ENCODE measurements at regions not wholly inside any gene's neighbourhood (a gene's known extent, or its start where the extent isn't known, plus 50 kb on each side); places are given as distances from the start of the nearest gene placed in this dataset.
A peak's percentile ranks its signal among the peaks of the same experiment; 100 is the strongest.

DNA sequence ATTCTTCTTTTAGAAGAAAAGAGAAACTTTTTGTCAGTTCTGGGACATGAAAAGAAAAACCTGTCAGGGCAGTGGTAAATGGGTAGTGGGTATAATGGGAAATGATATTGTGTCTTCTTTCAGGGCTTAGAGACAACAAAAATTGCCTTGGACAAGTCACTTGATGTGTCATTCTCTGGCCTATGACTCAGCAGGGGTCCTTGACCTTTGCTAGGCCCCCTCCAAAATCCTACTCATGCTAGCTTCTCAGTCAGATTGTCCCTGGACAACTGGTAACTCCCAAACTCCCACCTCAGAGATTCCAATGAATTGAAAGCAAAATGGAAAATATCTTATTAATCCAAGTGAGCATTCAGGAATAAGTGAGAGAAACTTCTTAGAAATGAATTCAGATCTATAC is 258.8 kb upstream of the SPRY2 start (continued):
- TF ChIP-seq, protein P1, sequence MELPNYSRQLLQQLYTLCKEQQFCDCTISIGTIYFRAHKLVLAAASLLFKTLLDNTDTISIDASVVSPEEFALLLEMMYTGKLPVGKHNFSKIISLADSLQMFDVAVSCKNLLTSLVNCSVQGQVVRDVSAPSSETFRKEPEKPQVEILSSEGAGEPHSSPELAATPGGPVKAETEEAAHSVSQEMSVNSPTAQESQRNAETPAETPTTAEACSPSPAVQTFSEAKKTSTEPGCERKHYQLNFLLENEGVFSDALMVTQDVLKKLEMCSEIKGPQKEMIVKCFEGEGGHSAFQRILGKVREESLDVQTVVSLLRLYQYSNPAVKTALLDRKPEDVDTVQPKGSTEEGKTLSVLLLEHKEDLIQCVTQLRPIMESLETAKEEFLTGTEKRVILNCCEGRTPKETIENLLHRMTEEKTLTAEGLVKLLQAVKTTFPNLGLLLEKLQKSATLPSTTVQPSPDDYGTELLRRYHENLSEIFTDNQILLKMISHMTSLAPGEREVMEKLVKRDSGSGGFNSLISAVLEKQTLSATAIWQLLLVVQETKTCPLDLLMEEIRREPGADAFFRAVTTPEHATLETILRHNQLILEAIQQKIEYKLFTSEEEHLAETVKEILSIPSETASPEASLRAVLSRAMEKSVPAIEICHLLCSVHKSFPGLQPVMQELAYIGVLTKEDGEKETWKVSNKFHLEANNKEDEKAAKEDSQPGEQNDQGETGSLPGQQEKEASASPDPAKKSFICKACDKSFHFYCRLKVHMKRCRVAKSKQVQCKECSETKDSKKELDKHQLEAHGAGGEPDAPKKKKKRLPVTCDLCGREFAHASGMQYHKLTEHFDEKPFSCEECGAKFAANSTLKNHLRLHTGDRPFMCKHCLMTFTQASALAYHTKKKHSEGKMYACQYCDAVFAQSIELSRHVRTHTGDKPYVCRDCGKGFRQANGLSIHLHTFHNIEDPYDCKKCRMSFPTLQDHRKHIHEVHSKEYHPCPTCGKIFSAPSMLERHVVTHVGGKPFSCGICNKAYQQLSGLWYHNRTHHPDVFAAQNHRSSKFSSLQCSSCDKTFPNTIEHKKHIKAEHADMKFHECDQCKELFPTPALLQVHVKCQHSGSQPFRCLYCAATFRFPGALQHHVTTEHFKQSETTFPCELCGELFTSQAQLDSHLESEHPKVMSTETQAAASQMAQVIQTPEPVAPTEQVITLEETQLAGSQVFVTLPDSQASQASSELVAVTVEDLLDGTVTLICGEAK (IDR thresholded peaks at IDR 0.05; ENCODE audit: borderline replicate concordance), result no peak
- TF ChIP-seq PML (IDR thresholded peaks at IDR 0.05; ENCODE audit: low read length), result no peak
- no peak for TF ChIP-seq FOXM1 (IDR thresholded peaks at IDR 0.05; ENCODE audit: low read depth, low read length)
- TF ChIP-seq MEF2B (IDR thresholded peaks at IDR 0.05; ENCODE audit: partially characterized antibody, poor library complexity, severe bottlenecking), result no peak
- TF ChIP-seq TBL1XR1 (IDR thresholded peaks at IDR 0.05; ENCODE audit: low read depth, low read length), result no peak
- no peak for TF ChIP-seq SMAD1 (IDR thresholded peaks at IDR 0.05; ENCODE audit: low read depth, partially characterized antibody)

DNA sequence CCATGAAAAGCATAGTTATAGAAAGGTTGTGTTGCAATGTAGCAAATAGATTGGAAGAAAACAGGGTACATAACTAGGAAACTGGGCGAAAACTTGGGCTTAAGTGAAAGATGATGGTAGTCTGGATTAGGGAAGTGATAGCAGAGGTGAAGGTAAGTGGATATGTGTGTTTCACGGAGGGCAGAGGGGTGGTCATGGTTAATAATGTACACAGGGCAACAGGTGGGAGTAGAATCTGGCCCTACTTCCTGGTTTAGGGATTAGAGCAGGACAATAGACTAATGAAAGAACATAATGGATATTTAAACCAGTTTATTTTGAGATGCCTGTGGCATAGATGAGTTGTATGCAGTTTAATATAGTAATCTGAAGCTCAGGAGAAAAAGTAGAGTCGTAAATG is 257.3 kb upstream of the SPRY2 start:
- intact Hi-C loops (cut with micrococcal nuclease; ENCODE audit: unreplicated experiment) (no loop called here), in situ Hi-C loops (cut with MboI) (no loop called here)
- Histone ChIP-seq H3K36me3 (ENCODE audit: control insufficient read depth in 2 of 2, insufficient read depth in 2 of 2, low read length in 1 of 2) (no peaks in the 10 kb centered on the region), H3K4me2 (ENCODE audit: control insufficient read depth, insufficient read depth) (no peak overlapping the region), H3K27me3 (replicated peaks in 1 of 2; ENCODE audit: control insufficient read depth in 2 of 2, insufficient read depth in 2 of 2, low read length in 1 of 2) (no peaks in the 10 kb centered on the region), H3K79me2 (ENCODE audit: control insufficient read depth, insufficient read depth, low read length) (no peaks in the 10 kb centered on the region), H2AFZ (ENCODE audit: control insufficient read depth, low read depth, low read length) (no peak overlapping the region), H3K9ac (ENCODE audit: control insufficient read depth, insufficient read depth, low read length) (no peak overlapping the region), H3K9me3 (replicated peaks; ENCODE audit: control insufficient read depth, insufficient read depth, low read length) (no peaks in the 10 kb centered on the region), H3K4me1 (ENCODE audit: control insufficient read depth, insufficient read depth, low read length) (no peaks in the 10 kb centered on the region), H3K27ac (ENCODE audit: control insufficient read depth, insufficient read depth) (no peak overlapping the region), H4K20me1 (ENCODE audit: control insufficient read depth, insufficient read depth) (no peaks in the 10 kb centered on the region), H3K4me3 (no peak overlapping the region)
- RAD21 ChIA-PET (ENCODE audit: unreplicated experiment), result no interaction called here
- SMC1A ChIA-PET (ENCODE audit: uncharacterized antibody, unreplicated experiment), result interaction anchor here (1.6 kb wide), 2 partner anchors 29 to 87 kb away, joined by 5 to 8 read pairs; no protein-coding TSS in a partner anchor
- 6% methylated on average over 3 of the region's 3 CpGs for WGBS (ENCODE audit: insufficient coverage, insufficient replicate concordance, low lambda C conversion rate, missing lambda C conversion rate)
- no TSS peak for BruUV-seq (replicated peaks)
- FAIRE-seq, result no peak
- POLR2A ChIA-PET, result no interaction called here
- CTCF ChIA-PET, result interaction anchor here (1.0 kb wide), 1 partner anchor 8 kb away, joined by 3 read pairs; no protein-coding TSS in a partner anchor
- DNase-seq (ENCODE audit: low read depth, low spot score), result no peak
- ATAC-seq, result 0 out of 3 replicates have a peak, but pooled peaks have one; percentile 29
- TF ChIP-seq, protein P2, sequence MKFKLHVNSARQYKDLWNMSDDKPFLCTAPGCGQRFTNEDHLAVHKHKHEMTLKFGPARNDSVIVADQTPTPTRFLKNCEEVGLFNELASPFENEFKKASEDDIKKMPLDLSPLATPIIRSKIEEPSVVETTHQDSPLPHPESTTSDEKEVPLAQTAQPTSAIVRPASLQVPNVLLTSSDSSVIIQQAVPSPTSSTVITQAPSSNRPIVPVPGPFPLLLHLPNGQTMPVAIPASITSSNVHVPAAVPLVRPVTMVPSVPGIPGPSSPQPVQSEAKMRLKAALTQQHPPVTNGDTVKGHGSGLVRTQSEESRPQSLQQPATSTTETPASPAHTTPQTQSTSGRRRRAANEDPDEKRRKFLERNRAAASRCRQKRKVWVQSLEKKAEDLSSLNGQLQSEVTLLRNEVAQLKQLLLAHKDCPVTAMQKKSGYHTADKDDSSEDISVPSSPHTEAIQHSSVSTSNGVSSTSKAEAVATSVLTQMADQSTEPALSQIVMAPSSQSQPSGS (IDR thresholded peaks at IDR 0.05; ENCODE audit: low read length), result no peak
- TF ChIP-seq, protein P3, sequence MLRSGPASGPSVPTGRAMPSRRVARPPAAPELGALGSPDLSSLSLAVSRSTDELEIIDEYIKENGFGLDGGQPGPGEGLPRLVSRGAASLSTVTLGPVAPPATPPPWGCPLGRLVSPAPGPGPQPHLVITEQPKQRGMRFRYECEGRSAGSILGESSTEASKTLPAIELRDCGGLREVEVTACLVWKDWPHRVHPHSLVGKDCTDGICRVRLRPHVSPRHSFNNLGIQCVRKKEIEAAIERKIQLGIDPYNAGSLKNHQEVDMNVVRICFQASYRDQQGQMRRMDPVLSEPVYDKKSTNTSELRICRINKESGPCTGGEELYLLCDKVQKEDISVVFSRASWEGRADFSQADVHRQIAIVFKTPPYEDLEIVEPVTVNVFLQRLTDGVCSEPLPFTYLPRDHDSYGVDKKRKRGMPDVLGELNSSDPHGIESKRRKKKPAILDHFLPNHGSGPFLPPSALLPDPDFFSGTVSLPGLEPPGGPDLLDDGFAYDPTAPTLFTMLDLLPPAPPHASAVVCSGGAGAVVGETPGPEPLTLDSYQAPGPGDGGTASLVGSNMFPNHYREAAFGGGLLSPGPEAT (IDR thresholded peaks at IDR 0.05; ENCODE audit: low read depth), result no peak
- no peak for TF ChIP-seq SREBF2 (IDR thresholded peaks at IDR 0.05; ENCODE audit: low read length)
- TF ChIP-seq MYB (IDR thresholded peaks at IDR 0.05; ENCODE audit: borderline replicate concordance, low read depth, low read length), result no peak
- no peak for TF ChIP-seq BMI1 (IDR thresholded peaks at IDR 0.05; ENCODE audit: borderline replicate concordance)
- no peak for TF ChIP-seq FOXK2 (IDR thresholded peaks at IDR 0.05)
- TF ChIP-seq BRCA1 (IDR thresholded peaks at IDR 0.05; ENCODE audit: low read depth, low read length), result no peak
- TF ChIP-seq JUNB (IDR thresholded peaks at IDR 0.05), result no peak
- no peak for TF ChIP-seq GATAD2B (conservative IDR thresholded peaks at IDR 0.05; ENCODE audit: low read depth)
- no peak for TF ChIP-seq CBFB (IDR thresholded peaks at IDR 0.05; ENCODE audit: low read depth)
- TF ChIP-seq TARDBP (IDR thresholded peaks at IDR 0.05; ENCODE audit: borderline replicate concordance), result no peak
- TF ChIP-seq, protein P4, sequence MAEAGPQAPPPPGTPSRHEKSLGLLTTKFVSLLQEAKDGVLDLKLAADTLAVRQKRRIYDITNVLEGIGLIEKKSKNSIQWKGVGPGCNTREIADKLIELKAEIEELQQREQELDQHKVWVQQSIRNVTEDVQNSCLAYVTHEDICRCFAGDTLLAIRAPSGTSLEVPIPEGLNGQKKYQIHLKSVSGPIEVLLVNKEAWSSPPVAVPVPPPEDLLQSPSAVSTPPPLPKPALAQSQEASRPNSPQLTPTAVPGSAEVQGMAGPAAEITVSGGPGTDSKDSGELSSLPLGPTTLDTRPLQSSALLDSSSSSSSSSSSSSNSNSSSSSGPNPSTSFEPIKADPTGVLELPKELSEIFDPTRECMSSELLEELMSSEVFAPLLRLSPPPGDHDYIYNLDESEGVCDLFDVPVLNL (IDR thresholded peaks at IDR 0.05; ENCODE audit: low read depth, low read length), result no peak

Data from GM12878 (cell line).